GM12878 (cell line): ENCODE measurements at regions not wholly inside any gene's neighbourhood (a gene's known extent, or its start where the extent isn't known, plus 50 kb on each side); places are given as distances from the start of the nearest gene placed in this dataset.

Experiments
- ATF7 ChIP-seq: fragments of 450-650 bp; IDR thresholded peaks from 2 replicates; pipeline ENCODE4 v1.6.1; 2016; ENCODE audit warnings: low read depth, mild to moderate bottlenecking
- EP300 ChIP-seq, 2 experiments: fragments of 150-350 bp in 1 of 2; IDR thresholded peaks; 2 replicates each; pipeline ENCODE4 v1.6.1; 2011 to 2012; ENCODE audit warnings: low read depth in 2 of 2, low read length in 2 of 2, borderline replicate concordance in 1 of 2, improper control_type of control experiment in 1 of 2, inconsistent platforms in 1 of 2; ENCODE audit not compliant: control insufficient read depth in 1 of 2
- PAX5 ChIP-seq: IDR thresholded peaks from 2 replicates; pipeline ENCODE4 v1.6.1; 2011; ENCODE audit warnings: low read depth, low read length, borderline replicate concordance
- YBX1 ChIP-seq: fragments of 450-650 bp; IDR thresholded peaks from 2 replicates; pipeline ENCODE4 v1.6.1; 2016; ENCODE audit warnings: antibody characterized with exemption
- TF ChIP-seq, protein P1 (sequence below): fragments of 450-650 bp; IDR thresholded peaks from 2 replicates; pipeline ENCODE4 v1.6.1; 2017; ENCODE audit warnings: mild to moderate bottlenecking, low read depth, inconsistent platforms; ENCODE audit not compliant: poor library complexity, severe bottlenecking
- TF ChIP-seq, protein P2 (sequence below): fragments of 450-650 bp; IDR thresholded peaks from 2 replicates; pipeline ENCODE4 v1.6.1; 2014; ENCODE audit warnings: mild to moderate bottlenecking
- TF ChIP-seq, protein P3 (sequence below): IDR thresholded peaks from 2 replicates; pipeline ENCODE4 v1.6.1; 2011; ENCODE audit warnings: mild to moderate bottlenecking, low read depth, low read length, moderate library complexity; ENCODE audit not compliant: insufficient replicate concordance
- TF ChIP-seq, protein P4 (sequence below): fragments of 150-350 bp; IDR thresholded peaks from 2 replicates; pipeline ENCODE4 v1.6.1; 2016; ENCODE audit warnings: low read depth, low read length

DNA sequence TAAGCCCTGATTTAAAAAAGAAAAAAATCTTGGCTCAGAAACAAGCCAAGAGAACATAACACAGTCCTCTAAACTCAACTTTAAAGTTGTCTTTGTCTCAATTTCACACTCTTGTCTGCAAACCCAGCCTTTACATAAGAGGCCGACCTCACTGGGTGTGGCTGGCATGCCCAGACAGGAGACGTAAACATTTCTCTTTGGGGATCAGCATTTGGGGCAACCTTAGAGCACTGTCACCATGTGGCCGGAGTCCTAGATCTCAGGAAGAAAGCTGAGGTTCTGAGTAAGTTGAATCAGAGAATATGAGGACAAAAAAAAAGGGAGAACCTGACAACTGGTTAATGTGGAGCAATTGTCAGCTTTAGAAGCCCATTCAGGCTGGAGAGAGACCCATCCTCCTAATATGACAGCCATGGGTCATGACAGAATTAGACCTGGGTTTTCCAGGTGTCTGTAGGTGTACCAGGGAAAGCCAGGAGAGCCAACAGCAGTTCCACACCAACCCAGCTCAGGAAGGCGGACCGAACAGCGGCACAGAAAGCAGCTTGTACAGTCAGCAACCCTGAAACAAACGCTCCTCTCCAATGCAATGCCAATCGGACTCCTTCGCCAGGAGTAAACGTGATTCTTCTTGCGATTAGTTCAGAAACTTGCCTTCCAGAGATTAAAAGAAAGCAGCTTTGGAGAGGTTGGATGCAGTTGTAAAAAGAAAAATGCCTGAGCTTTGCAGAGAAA is 97.9 kb upstream of the MAP3K1 start (continued):
- TF ChIP-seq, protein P1, sequence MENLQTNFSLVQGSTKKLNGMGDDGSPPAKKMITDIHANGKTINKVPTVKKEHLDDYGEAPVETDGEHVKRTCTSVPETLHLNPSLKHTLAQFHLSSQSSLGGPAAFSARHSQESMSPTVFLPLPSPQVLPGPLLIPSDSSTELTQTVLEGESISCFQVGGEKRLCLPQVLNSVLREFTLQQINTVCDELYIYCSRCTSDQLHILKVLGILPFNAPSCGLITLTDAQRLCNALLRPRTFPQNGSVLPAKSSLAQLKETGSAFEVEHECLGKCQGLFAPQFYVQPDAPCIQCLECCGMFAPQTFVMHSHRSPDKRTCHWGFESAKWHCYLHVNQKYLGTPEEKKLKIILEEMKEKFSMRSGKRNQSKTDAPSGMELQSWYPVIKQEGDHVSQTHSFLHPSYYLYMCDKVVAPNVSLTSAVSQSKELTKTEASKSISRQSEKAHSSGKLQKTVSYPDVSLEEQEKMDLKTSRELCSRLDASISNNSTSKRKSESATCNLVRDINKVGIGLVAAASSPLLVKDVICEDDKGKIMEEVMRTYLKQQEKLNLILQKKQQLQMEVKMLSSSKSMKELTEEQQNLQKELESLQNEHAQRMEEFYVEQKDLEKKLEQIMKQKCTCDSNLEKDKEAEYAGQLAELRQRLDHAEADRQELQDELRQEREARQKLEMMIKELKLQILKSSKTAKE, result no peak
- TF ChIP-seq PAX5 (no peak), EP300 (IDR thresholded peaks at IDR 0.05; ENCODE audit: borderline replicate concordance in 1 of 2, control insufficient read depth in 1 of 2, low read depth in 2 of 2, low read length in 2 of 2) (no peak), ATF7 (no peak), YBX1 (no peak)
- TF ChIP-seq, protein P2, sequence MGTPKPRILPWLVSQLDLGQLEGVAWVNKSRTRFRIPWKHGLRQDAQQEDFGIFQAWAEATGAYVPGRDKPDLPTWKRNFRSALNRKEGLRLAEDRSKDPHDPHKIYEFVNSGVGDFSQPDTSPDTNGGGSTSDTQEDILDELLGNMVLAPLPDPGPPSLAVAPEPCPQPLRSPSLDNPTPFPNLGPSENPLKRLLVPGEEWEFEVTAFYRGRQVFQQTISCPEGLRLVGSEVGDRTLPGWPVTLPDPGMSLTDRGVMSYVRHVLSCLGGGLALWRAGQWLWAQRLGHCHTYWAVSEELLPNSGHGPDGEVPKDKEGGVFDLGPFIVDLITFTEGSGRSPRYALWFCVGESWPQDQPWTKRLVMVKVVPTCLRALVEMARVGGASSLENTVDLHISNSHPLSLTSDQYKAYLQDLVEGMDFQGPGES, result no peak
- TF ChIP-seq, protein P3, sequence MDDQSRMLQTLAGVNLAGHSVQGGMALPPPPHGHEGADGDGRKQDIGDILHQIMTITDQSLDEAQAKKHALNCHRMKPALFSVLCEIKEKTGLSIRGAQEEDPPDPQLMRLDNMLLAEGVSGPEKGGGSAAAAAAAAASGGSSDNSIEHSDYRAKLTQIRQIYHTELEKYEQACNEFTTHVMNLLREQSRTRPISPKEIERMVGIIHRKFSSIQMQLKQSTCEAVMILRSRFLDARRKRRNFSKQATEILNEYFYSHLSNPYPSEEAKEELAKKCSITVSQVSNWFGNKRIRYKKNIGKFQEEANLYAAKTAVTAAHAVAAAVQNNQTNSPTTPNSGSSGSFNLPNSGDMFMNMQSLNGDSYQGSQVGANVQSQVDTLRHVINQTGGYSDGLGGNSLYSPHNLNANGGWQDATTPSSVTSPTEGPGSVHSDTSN, result no peak
- TF ChIP-seq, protein P4, sequence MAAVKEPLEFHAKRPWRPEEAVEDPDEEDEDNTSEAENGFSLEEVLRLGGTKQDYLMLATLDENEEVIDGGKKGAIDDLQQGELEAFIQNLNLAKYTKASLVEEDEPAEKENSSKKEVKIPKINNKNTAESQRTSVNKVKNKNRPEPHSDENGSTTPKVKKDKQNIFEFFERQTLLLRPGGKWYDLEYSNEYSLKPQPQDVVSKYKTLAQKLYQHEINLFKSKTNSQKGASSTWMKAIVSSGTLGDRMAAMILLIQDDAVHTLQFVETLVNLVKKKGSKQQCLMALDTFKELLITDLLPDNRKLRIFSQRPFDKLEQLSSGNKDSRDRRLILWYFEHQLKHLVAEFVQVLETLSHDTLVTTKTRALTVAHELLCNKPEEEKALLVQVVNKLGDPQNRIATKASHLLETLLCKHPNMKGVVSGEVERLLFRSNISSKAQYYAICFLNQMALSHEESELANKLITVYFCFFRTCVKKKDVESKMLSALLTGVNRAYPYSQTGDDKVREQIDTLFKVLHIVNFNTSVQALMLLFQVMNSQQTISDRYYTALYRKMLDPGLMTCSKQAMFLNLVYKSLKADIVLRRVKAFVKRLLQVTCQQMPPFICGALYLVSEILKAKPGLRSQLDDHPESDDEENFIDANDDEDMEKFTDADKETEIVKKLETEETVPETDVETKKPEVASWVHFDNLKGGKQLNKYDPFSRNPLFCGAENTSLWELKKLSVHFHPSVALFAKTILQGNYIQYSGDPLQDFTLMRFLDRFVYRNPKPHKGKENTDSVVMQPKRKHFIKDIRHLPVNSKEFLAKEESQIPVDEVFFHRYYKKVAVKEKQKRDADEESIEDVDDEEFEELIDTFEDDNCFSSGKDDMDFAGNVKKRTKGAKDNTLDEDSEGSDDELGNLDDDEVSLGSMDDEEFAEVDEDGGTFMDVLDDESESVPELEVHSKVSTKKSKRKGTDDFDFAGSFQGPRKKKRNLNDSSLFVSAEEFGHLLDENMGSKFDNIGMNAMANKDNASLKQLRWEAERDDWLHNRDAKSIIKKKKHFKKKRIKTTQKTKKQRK, result no peak
